Spleen (tissue), 7 donors: ENCODE measurements at regions not wholly inside any gene's neighbourhood (a gene's known extent, or its start where the extent isn't known, plus 50 kb on each side); places are given as distances from the start of the nearest gene placed in this dataset.

Experiments used
- CTCF ChIP-seq, 11 experiments: fragments of 200-600 bp in 7 of 11; fragments of 450-650 bp in 4 of 11; sonication (generic) in 4 of 11; IDR thresholded peaks in 8 of 11; conservative IDR thresholded peaks in 3 of 11; 1 replicate in 7 of 11; 2 replicates in 4 of 11; pipeline versions ENCODE4 v1.4.0 to v1.8.0; 2016 to 2021; ENCODE audit warnings: antibody characterized with exemption in 11 of 11, inconsistent platforms in 4 of 11, mild to moderate bottlenecking in 1 of 11
- POLR2A ChIP-seq, 3 donors: fragments of 450-650 bp; IDR thresholded peaks; one replicate each; pipeline ENCODE4 v1.5.1; 2017; ENCODE audit warnings: antibody characterized with exemption in 3 of 3, mild to moderate bottlenecking in 1 of 3
- donor health status: DM: no; HTN: no; CAD: no; lungs with moderate emphysema.
- donor health status: DM: no; HTN: no; CAD: no.
- donor health status: DM: no; HTN: no; CAD: no.

DNA sequence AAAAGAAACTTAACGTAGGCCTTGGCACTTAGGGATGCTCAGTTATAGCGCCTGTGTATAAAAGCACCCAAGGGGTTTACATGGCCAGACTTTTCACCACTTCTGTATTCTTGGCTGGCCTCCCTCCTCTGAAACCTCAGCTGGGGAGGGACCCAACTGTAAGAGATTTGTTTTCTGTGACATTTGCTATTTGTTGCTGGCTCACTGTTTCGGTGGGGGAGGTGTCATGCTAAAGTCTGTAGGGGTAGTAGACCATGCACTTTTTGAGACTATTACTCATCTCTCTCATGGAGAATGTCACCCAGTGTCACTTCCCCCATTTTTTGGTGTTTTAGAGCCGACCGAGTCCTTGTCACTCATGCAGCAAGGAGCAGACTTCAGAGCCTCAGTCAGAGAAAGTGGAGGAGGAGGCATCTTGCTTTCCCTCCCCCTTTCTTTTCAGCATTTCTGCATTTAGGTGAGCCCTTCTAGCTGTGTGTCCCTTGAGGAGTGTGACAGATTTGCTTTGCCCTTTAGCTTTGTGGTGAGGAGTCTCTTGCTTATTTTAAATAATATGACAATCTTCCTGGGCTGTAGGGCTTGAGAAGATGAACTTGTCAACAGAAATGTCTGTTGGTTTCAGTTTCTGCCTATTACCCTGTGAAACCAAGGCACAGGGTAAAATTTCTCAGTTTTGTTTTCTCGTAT is 160.1 kb downstream of the FASLG start:
- TF ChIP-seq POLR2A (IDR thresholded peaks at IDR 0.05), result peak in 1 of 3 donors; percentile 3
- no peak for TF ChIP-seq CTCF (IDR thresholded peaks at IDR 0.05 in 8 of 11, conservative IDR thresholded peaks at IDR 0.05 in 3 of 11)
